HG03342 (cell line): ENCODE measurements at regions not wholly inside any gene's neighbourhood (a gene's known extent, or its start where the extent isn't known, plus 50 kb on each side); places are given as distances from the start of the nearest gene placed in this dataset.

Experiments
- ATAC-seq: cut with Tn5 transposase; IDR thresholded peaks from one replicate; pipeline ENCODE4 v1.9.1; 2021; ENCODE audit warnings: mild to moderate bottlenecking, moderate library complexity; ENCODE audit not compliant: unreplicated experiment

GRCh38 chr10:131683281-131683861 is 217.4 kb upstream of the PPP2R2D start:
- no peak for ATAC-seq

- ATAC-seq, result no peak
Observed at GRCh38 chr10:131683941-131684340, 216.9 kb upstream of the PPP2R2D start.

GRCh38 chr10:131685007-131685406 is 215.8 kb upstream of the PPP2R2D start:
- ATAC-seq, result no peak

- no peak for ATAC-seq
Observed at GRCh38 chr10:131685576-131685975, 215.2 kb upstream of the PPP2R2D start.

- ATAC-seq, result no peak
Observed at GRCh38 chr10:131686781-131687420, 213.9 kb upstream of the PPP2R2D start.

- ATAC-seq, result no peak
Observed at GRCh38 chr10:131688304-131688703, 212.5 kb upstream of the PPP2R2D start.

- no peak for ATAC-seq
Observed at GRCh38 chr10:131689016-131689415, 211.8 kb upstream of the PPP2R2D start.

GRCh38 chr10:131689486-131689885 is 211.3 kb upstream of the PPP2R2D start:
- ATAC-seq, result no peak

GRCh38 chr10:131689954-131690757 is 210.7 kb upstream of the PPP2R2D start:
- no peak for ATAC-seq

GRCh38 chr10:131690805-131691239 is 210.0 kb upstream of the PPP2R2D start:
- no peak for ATAC-seq

- no peak for ATAC-seq
Observed at GRCh38 chr10:131691481-131692090, 209.2 kb upstream of the PPP2R2D start.

GRCh38 chr10:131692176-131692575 is 208.6 kb upstream of the PPP2R2D start:
- ATAC-seq, result no peak

- ATAC-seq, result no peak
Observed at GRCh38 chr10:131692686-131693334, 208.0 kb upstream of the PPP2R2D start.

- no peak for ATAC-seq
Observed at GRCh38 chr10:131693766-131694165, 207.0 kb upstream of the PPP2R2D start.

GRCh38 chr10:131694168-131694780 is 206.5 kb upstream of the PPP2R2D start:
- no peak for ATAC-seq

GRCh38 chr10:131694781-131695495 is 205.9 kb upstream of the PPP2R2D start:
- no peak for ATAC-seq

- ATAC-seq, result no peak
Observed at GRCh38 chr10:131695496-131696165, 205.2 kb upstream of the PPP2R2D start.

- no peak for ATAC-seq
Observed at GRCh38 chr10:131697476-131698128, 203.2 kb upstream of the PPP2R2D start.

- no peak for ATAC-seq
Observed at GRCh38 chr10:131698232-131698631, 202.6 kb upstream of the PPP2R2D start.
